ENCODE measurements at regions not wholly inside any gene's neighbourhood (a gene's known extent, or its start where the extent isn't known, plus 50 kb on each side); places are given as distances from the start of the nearest gene placed in this dataset.

GRCh38 chr5:51279983-51280706, 103.1 kb upstream of the ISL1 start:
- DNase-seq (ENCODE audit: low spot score) = peak; percentile 17

- DNase-seq (ENCODE audit: low spot score) = no peak
Measured at GRCh38 chr5:51286046-51286445, 97.2 kb upstream of the ISL1 start.

- no peak for DNase-seq (ENCODE audit: low spot score)
Measured at GRCh38 chr5:51302343-51302742, 80.9 kb upstream of the ISL1 start.

- no peak for DNase-seq (ENCODE audit: low spot score)
Measured at GRCh38 chr5:51326844-51327243, 56.4 kb upstream of the ISL1 start.

Data from D341Med (cell line).